MCF 10A (cell line): ENCODE measurements at regions not wholly inside any gene's neighbourhood (a gene's known extent, or its start where the extent isn't known, plus 50 kb on each side); places are given as distances from the start of the nearest gene placed in this dataset.

ENCODE experiments used
- BruUV-seq: library from RNA; stranded (reverse); fragments of 400-500 nt; replicated peaks from 2 replicates; lab custom pipeline; 2021; lab: Mats Ljungman, UMichigan
- CTCF ChIA-PET: fragments of 300-600 bp; sonication (Branson Sonifier 250); formaldehyde crosslinking; extraction: SDS; loops from one replicate; lab custom pipeline; 2021; ENCODE audit warnings: antibody characterized with exemption, inconsistent platforms; lab: Yijun Ruan, JAX
- POLR2A ChIA-PET: fragments of 300-600, 350-650 bp; sonication (Branson Sonifier 250); formaldehyde crosslinking; extraction: SDS; loops from one replicate; lab custom pipeline; 2020; ENCODE audit warnings: antibody characterized with exemption, inconsistent platforms; lab: Yijun Ruan, JAX
- DNase-seq: peaks from one replicate; pipeline ENCODE4 v3.0.0-alpha.2; 2018; ENCODE audit not compliant: unreplicated experiment
- H3K27ac Mint-ChIP-seq: one replicate; pipeline ENCODE4 v1.8.0; 2022; ENCODE audit warnings: mild to moderate bottlenecking, low read depth, mixed read lengths; ENCODE audit not compliant: unreplicated experiment
- H3K27me3 Mint-ChIP-seq: one replicate; pipeline ENCODE4 v1.8.0; 2022; ENCODE audit warnings: mixed read lengths; ENCODE audit not compliant: insufficient read depth, unreplicated experiment
- H3K36me3 Mint-ChIP-seq: one replicate; pipeline ENCODE4 v1.8.0; 2022; ENCODE audit warnings: mild to moderate bottlenecking, moderate library complexity, mixed read lengths; ENCODE audit not compliant: insufficient read depth, unreplicated experiment
- H3K4me1 Mint-ChIP-seq: one replicate; pipeline ENCODE4 v1.8.0; 2022; ENCODE audit warnings: mixed read lengths; ENCODE audit not compliant: insufficient read depth, unreplicated experiment
- H3K4me3 Mint-ChIP-seq: one replicate; pipeline ENCODE4 v1.8.0; 2022; ENCODE audit warnings: mild to moderate bottlenecking, moderate library complexity, mixed read lengths; ENCODE audit not compliant: unreplicated experiment
- H3K9me3 Mint-ChIP-seq: one replicate; pipeline ENCODE4 v1.8.0; 2022; ENCODE audit warnings: mixed read lengths; ENCODE audit not compliant: unreplicated experiment
- intact Hi-C: fragments of 100-400 bp; cut with micrococcal nuclease; formaldehyde crosslinking; loops from 2 replicates; pipeline ENCODE4 v1.14.1; 2022
- TF ChIP-seq, protein P1 (sequence below): fragments of 200-600 bp; IDR thresholded peaks from one replicate; pipeline ENCODE4 v1.8.0; 2022; ENCODE audit warnings: antibody characterized with exemption, mild to moderate bottlenecking; ENCODE audit not compliant: unreplicated experiment

DNA sequence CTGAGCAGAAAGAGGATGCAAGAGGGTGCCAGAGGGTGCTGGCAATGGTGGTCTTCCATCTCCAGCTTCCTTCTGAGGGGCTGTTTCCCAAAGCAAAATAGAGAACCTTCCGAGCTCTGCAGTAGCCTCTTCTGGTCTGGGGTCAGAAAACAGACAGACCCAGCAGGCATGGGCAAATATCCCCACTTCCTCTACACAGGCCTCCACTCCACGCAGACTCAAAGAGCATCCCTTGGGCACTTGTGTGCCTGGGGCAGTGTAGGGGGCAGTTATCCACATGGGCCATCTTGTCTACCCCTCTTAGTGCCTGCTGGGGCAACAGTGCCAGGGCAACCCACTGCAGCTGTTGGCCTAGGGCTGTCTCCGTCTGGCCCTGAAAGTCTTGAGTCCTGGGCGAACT, 231.9 kb downstream of the TTC8 start:
- Mint-ChIP-seq H3K27ac (no peak overlapping the region), H3K27me3 (no peaks in the 10 kb centered on the region), H3K9me3 (peaks cover 7% of the 10 kb centered on the region), H3K4me1 (no peaks in the 10 kb centered on the region), H3K4me3 (no peak overlapping the region), H3K36me3 (peaks cover 7% of the 10 kb centered on the region)
- CTCF ChIA-PET: no interaction called here
- BruUV-seq: no TSS peak
- POLR2A ChIA-PET: no interaction called here
- no peak for DNase-seq
- intact Hi-C loops: no loop called here
- TF ChIP-seq, protein P1, sequence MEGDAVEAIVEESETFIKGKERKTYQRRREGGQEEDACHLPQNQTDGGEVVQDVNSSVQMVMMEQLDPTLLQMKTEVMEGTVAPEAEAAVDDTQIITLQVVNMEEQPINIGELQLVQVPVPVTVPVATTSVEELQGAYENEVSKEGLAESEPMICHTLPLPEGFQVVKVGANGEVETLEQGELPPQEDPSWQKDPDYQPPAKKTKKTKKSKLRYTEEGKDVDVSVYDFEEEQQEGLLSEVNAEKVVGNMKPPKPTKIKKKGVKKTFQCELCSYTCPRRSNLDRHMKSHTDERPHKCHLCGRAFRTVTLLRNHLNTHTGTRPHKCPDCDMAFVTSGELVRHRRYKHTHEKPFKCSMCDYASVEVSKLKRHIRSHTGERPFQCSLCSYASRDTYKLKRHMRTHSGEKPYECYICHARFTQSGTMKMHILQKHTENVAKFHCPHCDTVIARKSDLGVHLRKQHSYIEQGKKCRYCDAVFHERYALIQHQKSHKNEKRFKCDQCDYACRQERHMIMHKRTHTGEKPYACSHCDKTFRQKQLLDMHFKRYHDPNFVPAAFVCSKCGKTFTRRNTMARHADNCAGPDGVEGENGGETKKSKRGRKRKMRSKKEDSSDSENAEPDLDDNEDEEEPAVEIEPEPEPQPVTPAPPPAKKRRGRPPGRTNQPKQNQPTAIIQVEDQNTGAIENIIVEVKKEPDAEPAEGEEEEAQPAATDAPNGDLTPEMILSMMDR: no peak

GRCh38 chr14:89058697-89059096, 234.2 kb downstream of the TTC8 start:
- Mint-ChIP-seq H3K27ac (no peak overlapping the region), H3K27me3 (no peaks in the 10 kb centered on the region), H3K36me3 (peaks cover 7% of the 10 kb centered on the region), H3K4me1 (no peaks in the 10 kb centered on the region), H3K4me3 (no peak overlapping the region), H3K9me3 (peaks cover 7% of the 10 kb centered on the region)
- DNase-seq: no peak
- ChIA-PET CTCF (no interaction called here), POLR2A (no interaction called here)
- TF ChIP-seq, protein P1: no peak
- no TSS peak for BruUV-seq
- intact Hi-C loops: no loop called here

DNA sequence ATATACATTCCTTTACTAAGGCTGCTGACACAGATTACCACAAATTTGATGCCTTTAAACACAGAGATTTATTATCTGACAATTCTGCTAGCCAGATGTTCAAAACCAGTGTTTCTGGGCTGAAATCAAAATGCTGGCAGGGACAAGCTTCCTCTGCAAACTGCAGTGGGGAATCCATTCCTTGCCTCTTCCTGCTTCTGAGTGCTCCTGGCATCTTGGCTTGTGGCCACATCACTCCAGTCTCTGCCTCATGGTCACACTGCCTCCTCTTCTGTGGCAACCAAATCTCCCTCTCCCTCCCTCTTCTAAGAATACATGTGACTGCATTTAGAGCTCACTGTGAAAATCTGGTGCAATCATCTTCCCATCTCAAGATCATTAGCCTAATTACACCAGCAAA, 235.7 kb downstream of the TTC8 start:
- Mint-ChIP-seq H3K4me3 (no peak overlapping the region), H3K9me3 (peaks cover 7% of the 10 kb centered on the region), H3K27me3 (no peaks in the 10 kb centered on the region), H3K4me1 (no peaks in the 10 kb centered on the region), H3K36me3 (peaks cover 7% of the 10 kb centered on the region), H3K27ac (no peak overlapping the region)
- ChIA-PET POLR2A (no interaction called here), CTCF (interaction anchor here (0.5 to 0.6 kb wide), 2 partner anchors 38 to 120 kb away, joined by 3 read pairs; no protein-coding TSS in a partner anchor)
- BruUV-seq: no TSS peak
- DNase-seq: peak; percentile 13
- intact Hi-C loops: no loop called here
- TF ChIP-seq, protein P1: no peak

DNA sequence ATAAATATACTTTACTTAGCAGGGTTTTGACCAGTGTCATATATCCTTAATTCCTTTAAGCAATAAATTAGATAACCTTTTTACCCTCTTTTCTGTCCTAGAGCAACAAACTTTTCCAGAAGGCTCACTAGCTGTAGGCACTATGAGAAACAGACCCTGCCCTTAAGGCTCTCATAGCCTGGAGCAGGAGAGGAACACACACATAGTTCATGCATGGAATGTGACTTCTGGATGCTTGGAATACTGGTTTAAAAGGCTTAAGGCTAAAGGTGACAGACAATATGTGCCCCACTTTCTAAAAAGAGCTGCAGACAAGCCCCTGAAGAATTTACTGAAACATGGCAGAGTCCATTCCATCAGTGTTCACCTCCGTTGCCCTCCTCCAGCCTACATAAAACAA, 237.2 kb downstream of the TTC8 start:
- Mint-ChIP-seq H3K9me3 (peaks cover 7% of the 10 kb centered on the region), H3K27ac (no peak overlapping the region), H3K36me3 (peaks cover 7% of the 10 kb centered on the region), H3K27me3 (no peaks in the 10 kb centered on the region), H3K4me1 (no peaks in the 10 kb centered on the region), H3K4me3 (no peak overlapping the region)
- intact Hi-C loops: no loop called here
- BruUV-seq: no TSS peak
- DNase-seq: no peak
- CTCF ChIA-PET: interaction anchor here (0.6 kb wide), 2 partner anchors 55 to 685 kb away, joined by 3 read pairs; no protein-coding TSS in a partner anchor
- TF ChIP-seq, protein P1: no peak
- POLR2A ChIA-PET: no interaction called here
